Suprapubic skin (tissue), 4 donors: ENCODE measurements at regions not wholly inside any gene's neighbourhood (a gene's known extent, or its start where the extent isn't known, plus 50 kb on each side); places are given as distances from the start of the nearest gene placed in this dataset.

Experiments
- DNase-seq, 2 donors: peaks; one replicate each; pipeline ENCODE4 v3.0.0-alpha.2; 2019; ENCODE audit warnings: low spot score in 2 of 2
- H3K27ac ChIP-seq: fragments of 200-600 bp; sonication (generic); one replicate; pipeline ENCODE4 v1.5.1; 2019
- H3K27me3 ChIP-seq: fragments of 200-600 bp; sonication (generic); one replicate; pipeline ENCODE4 v1.5.1; 2019
- H3K36me3 ChIP-seq: fragments of 200-600 bp; sonication (generic); one replicate; pipeline ENCODE4 v1.5.1; 2019
- H3K4me1 ChIP-seq: fragments of 200-600 bp; sonication (generic); one replicate; pipeline ENCODE4 v1.5.1; 2019
- H3K4me3 ChIP-seq: fragments of 200-600 bp; sonication (generic); one replicate; pipeline ENCODE4 v1.5.1; 2019; ENCODE audit warnings: mild to moderate bottlenecking
- H3K9me3 ChIP-seq: fragments of 200-600 bp; sonication (generic); one replicate; pipeline ENCODE4 v1.5.1; 2019
- CTCF ChIP-seq, 2 donors: fragments of 200-600 bp in 1 of 2; fragments of 450-650 bp in 1 of 2; sonication (generic) in 1 of 2; IDR thresholded peaks; one replicate each; pipeline ENCODE4 v1.5.1; 2016 to 2019; ENCODE audit warnings: antibody characterized with exemption in 2 of 2, mild to moderate bottlenecking in 1 of 2, moderate library complexity in 1 of 2
- EP300 ChIP-seq: sonication (generic); formaldehyde crosslinking; IDR thresholded peaks from one replicate; pipeline ENCODE4 v1.6.1; 2017; ENCODE audit warnings: antibody characterized with exemption
- POLR2A ChIP-seq, 2 donors: fragments of 450-650 bp; IDR thresholded peaks; one replicate each; pipeline ENCODE4 v1.6.1; 2017; ENCODE audit warnings: antibody characterized with exemption in 2 of 2, mild to moderate bottlenecking in 2 of 2, moderate library complexity in 2 of 2
- POLR2AphosphoS5 ChIP-seq, 3 donors: sonication (generic); formaldehyde crosslinking; IDR thresholded peaks; one replicate each; pipeline ENCODE4 v1.6.1; 2017; ENCODE audit warnings: antibody characterized with exemption in 3 of 3
- WGBS: methylation state at CpG from one replicate; pipeline ENCODE4 v1.1.5; 2018; 5-methylcytosine and 5-hydroxymethylcytosine counted together

GRCh38 chr13:53878861-53879260, 850.2 kb downstream of the OLFM4 start:
- H3K36me3 ChIP-seq, result no peaks in the 10 kb centered on the region
- H3K4me1 ChIP-seq, result no peaks in the 10 kb centered on the region
- WGBS, result 59% methylated on average over 1 of the region's 1 CpG
- H3K4me3 ChIP-seq, result no peak overlapping the region
- DNase-seq, result no peak
- peaks cover 6% of the 10 kb centered on the region for H3K9me3 ChIP-seq
- H3K27ac ChIP-seq, result no peak overlapping the region
- TF ChIP-seq POLR2A (IDR thresholded peaks at IDR 0.05), result no peak
- no peak for TF ChIP-seq CTCF (IDR thresholded peaks at IDR 0.05)
- TF ChIP-seq EP300, result no peak
- no peak for TF ChIP-seq POLR2AphosphoS5 (IDR thresholded peaks at IDR 0.05)
- no peaks in the 10 kb centered on the region for H3K27me3 ChIP-seq

- no peak overlapping the region for H3K27ac ChIP-seq
- no peak for DNase-seq
- no peaks in the 10 kb centered on the region for H3K4me1 ChIP-seq
- H3K4me3 ChIP-seq, result no peak overlapping the region
- TF ChIP-seq POLR2A (IDR thresholded peaks at IDR 0.05), result no peak
- TF ChIP-seq POLR2AphosphoS5 (IDR thresholded peaks at IDR 0.05), result no peak
- no peak for TF ChIP-seq CTCF (IDR thresholded peaks at IDR 0.05)
- TF ChIP-seq EP300, result no peak
- H3K9me3 ChIP-seq, result peaks cover under 1% of the 10 kb centered on the region
- WGBS, result 38% methylated on average over 1 of the region's 1 CpG
- no peaks in the 10 kb centered on the region for H3K27me3 ChIP-seq
- H3K36me3 ChIP-seq, result no peaks in the 10 kb centered on the region
These were observed 857.4 kb downstream of the OLFM4 start for GRCh38 chr13:53885997-53886396.

GRCh38 chr13:53890696-53891095, 862.1 kb downstream of the OLFM4 start:
- Histone ChIP-seq H3K36me3 (no peaks in the 10 kb centered on the region), H3K4me1 (no peaks in the 10 kb centered on the region), H3K9me3 (no peaks in the 10 kb centered on the region), H3K27ac (no peak overlapping the region), H3K27me3 (no peaks in the 10 kb centered on the region), H3K4me3 (no peak overlapping the region)
- TF ChIP-seq CTCF (IDR thresholded peaks at IDR 0.05) (no peak), EP300 (no peak), POLR2A (IDR thresholded peaks at IDR 0.05) (no peak), POLR2AphosphoS5 (IDR thresholded peaks at IDR 0.05) (no peak)
- no peak for DNase-seq
- 80% methylated on average over 2 of the region's 2 CpGs for WGBS

- H3K9me3 ChIP-seq, result no peaks in the 10 kb centered on the region
- no peaks in the 10 kb centered on the region for H3K4me1 ChIP-seq
- no peaks in the 10 kb centered on the region for H3K27me3 ChIP-seq
- no peaks in the 10 kb centered on the region for H3K36me3 ChIP-seq
- no peak for DNase-seq
- TF ChIP-seq CTCF (IDR thresholded peaks at IDR 0.05), result no peak
- no peak for TF ChIP-seq POLR2A (IDR thresholded peaks at IDR 0.05)
- TF ChIP-seq POLR2AphosphoS5 (IDR thresholded peaks at IDR 0.05), result no peak
- no peak for TF ChIP-seq EP300
- no peak overlapping the region for H3K27ac ChIP-seq
- H3K4me3 ChIP-seq, result no peak overlapping the region
These were observed 873.0 kb downstream of the OLFM4 start for GRCh38 chr13:53901593-53901992.

GRCh38 chr13:53907891-53908290, 879.3 kb downstream of the OLFM4 start:
- TF ChIP-seq CTCF (IDR thresholded peaks at IDR 0.05), result no peak
- no peak for TF ChIP-seq POLR2AphosphoS5 (IDR thresholded peaks at IDR 0.05)
- no peak for TF ChIP-seq EP300
- TF ChIP-seq POLR2A (IDR thresholded peaks at IDR 0.05), result no peak
- Histone ChIP-seq H3K4me3 (no peak overlapping the region), H3K27ac (no peak overlapping the region), H3K27me3 (no peaks in the 10 kb centered on the region), H3K36me3 (no peaks in the 10 kb centered on the region), H3K9me3 (no peaks in the 10 kb centered on the region), H3K4me1 (no peaks in the 10 kb centered on the region)
- no peak for DNase-seq
- WGBS, result 69% methylated on average over 2 of the region's 2 CpGs
